ENCODE measurements at regions not wholly inside any gene's neighbourhood (a gene's known extent, or its start where the extent isn't known, plus 50 kb on each side); places are given as distances from the start of the nearest gene placed in this dataset.

DNA sequence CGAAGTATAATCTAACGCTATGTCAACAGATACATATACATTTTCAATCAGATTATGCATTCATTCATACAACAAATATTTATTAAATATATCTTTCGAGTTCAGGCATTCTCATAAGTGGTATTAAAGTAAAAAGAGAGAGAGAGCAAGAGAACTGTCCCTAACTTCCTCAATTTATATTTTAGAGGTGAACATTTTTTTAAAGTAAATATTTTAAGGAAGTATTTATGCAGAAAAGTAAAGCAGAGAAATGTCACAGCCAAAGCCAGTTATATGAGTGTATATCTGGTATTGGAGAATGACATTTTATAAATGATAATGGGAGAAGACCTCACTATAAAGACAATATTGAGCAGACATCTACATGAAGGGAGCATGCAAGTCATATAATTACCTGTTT, 667.3 kb upstream of the CDH9 start:
- Histone ChIP-seq H2BK12ac (ENCODE audit: insufficient read length, low read depth, low read length) (no peak overlapping the region), H3K27ac (ENCODE audit: insufficient read length, low read depth, low read length) (no peak overlapping the region), H3K18ac (ENCODE audit: insufficient read length, low read depth, low read length) (no peak overlapping the region), H4K91ac (ENCODE audit: insufficient read length, low read depth, low read length) (no peak overlapping the region), H3K4ac (ENCODE audit: low read depth, low read length) (no peak overlapping the region), H2BK20ac (ENCODE audit: low read depth, low read length, poor library complexity, severe bottlenecking) (no peak overlapping the region), H3K4me2 (ENCODE audit: insufficient read depth, insufficient read length, low read length) (no peak overlapping the region), H3K23ac (ENCODE audit: insufficient read length, low read depth, low read length) (no peak overlapping the region), H2BK120ac (ENCODE audit: low read depth, low read length, poor library complexity, severe bottlenecking) (no peak overlapping the region), H2AFZ (ENCODE audit: low read length) (no peak overlapping the region), H3K27me3 (ENCODE audit: insufficient read depth, low read length) (no peaks in the 10 kb centered on the region), H3K56ac (ENCODE audit: insufficient read length, low read depth, low read length) (no peak overlapping the region), H3K14ac (ENCODE audit: insufficient read depth, low read length) (no peak overlapping the region), H3K79me1 (ENCODE audit: insufficient read depth, low read depth, low read length, poor library complexity, severe bottlenecking) (no peaks in the 10 kb centered on the region), H3K9me3 (ENCODE audit: control insufficient read depth, low read depth, low read length) (no peaks in the 10 kb centered on the region), H3K23me2 (ENCODE audit: insufficient read length, low read depth, low read length, poor library complexity, severe bottlenecking) (no peaks in the 10 kb centered on the region), H2BK15ac (ENCODE audit: low read depth, low read length) (no peak overlapping the region), H4K20me1 (ENCODE audit: control insufficient read depth, insufficient read depth, insufficient read length) (no peaks in the 10 kb centered on the region), H2AK5ac (ENCODE audit: insufficient read length, low read length) (no peak overlapping the region), H3K4me1 (ENCODE audit: insufficient read depth, low read length) (peaks cover 6% of the 10 kb centered on the region; the same call in 1 of the 2 replicates), H3K79me2 (ENCODE audit: insufficient read depth, low read length) (no peaks in the 10 kb centered on the region), H4K5ac (ENCODE audit: insufficient read length, low read depth, low read length) (no peak overlapping the region), H2BK5ac (ENCODE audit: insufficient read length, low read length) (no peak overlapping the region), H4K8ac (replicated peaks; ENCODE audit: insufficient read length, low read depth, low read length) (no peak overlapping the region), H3K9ac (ENCODE audit: extremely low read depth, insufficient read length, low read length) (no peak overlapping the region), H3T11ph (ENCODE audit: low read length) (no peak overlapping the region)
- Mint-ChIP-seq H3K27ac (no peak overlapping the region), H3K4me1 (peaks cover 15 to 18% of the 10 kb centered on the region in 2 experiments), H3K27me3 (ENCODE audit: low read depth) (no peaks in the 10 kb centered on the region), H3K4me3 (no peak overlapping the region), H3K36me3 (ENCODE audit: insufficient read depth in 1 of 3, low read depth in 3 of 3) (no peaks in the 10 kb centered on the region), H3K9me3 (no peaks in the 10 kb centered on the region)
- DNase-seq = no peak
- no CpG with 5 or more reads among the region's 3 CpGs for WGBS (ENCODE audit: extremely low coverage, insufficient read length, low lambda C conversion rate)
- TF ChIP-seq, protein P1, sequence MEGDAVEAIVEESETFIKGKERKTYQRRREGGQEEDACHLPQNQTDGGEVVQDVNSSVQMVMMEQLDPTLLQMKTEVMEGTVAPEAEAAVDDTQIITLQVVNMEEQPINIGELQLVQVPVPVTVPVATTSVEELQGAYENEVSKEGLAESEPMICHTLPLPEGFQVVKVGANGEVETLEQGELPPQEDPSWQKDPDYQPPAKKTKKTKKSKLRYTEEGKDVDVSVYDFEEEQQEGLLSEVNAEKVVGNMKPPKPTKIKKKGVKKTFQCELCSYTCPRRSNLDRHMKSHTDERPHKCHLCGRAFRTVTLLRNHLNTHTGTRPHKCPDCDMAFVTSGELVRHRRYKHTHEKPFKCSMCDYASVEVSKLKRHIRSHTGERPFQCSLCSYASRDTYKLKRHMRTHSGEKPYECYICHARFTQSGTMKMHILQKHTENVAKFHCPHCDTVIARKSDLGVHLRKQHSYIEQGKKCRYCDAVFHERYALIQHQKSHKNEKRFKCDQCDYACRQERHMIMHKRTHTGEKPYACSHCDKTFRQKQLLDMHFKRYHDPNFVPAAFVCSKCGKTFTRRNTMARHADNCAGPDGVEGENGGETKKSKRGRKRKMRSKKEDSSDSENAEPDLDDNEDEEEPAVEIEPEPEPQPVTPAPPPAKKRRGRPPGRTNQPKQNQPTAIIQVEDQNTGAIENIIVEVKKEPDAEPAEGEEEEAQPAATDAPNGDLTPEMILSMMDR (conservative IDR thresholded peaks at IDR 0.05) = no peak

Measured in H9 (cell line).